ENCODE measurements at regions not wholly inside any gene's neighbourhood (a gene's known extent, or its start where the extent isn't known, plus 50 kb on each side); places are given as distances from the start of the nearest gene placed in this dataset.

DNA sequence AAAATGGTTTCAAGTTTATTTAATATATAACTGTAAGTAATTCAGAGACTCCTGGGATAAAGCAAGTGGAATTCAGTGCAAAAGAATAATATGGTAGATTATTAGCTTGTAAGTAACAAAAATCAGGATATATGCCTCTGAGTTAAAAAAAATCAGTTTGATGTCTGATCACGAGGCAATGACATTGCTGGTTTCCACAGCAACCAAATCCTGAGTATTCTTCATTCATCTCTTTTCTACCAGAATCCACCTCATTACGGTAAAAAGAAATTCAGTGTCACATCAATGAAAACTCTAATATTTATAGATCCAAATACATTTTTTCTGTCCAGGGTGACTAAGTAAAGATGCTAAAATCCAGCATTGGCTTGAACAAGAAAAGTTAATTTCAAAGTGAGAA lies 642.3 kb upstream of the TMPRSS15 start:
- Histone ChIP-seq H3K36me3 (replicated peaks; ENCODE audit: insufficient read depth, low read length) (no peaks in the 10 kb centered on the region), H3F3A (ENCODE audit: insufficient read depth, low read length) (no peaks in the 10 kb centered on the region), H3K9me2 (replicated peaks; ENCODE audit: insufficient read depth, low read length) (no peaks in the 10 kb centered on the region), H3K27me3 (replicated peaks; ENCODE audit: insufficient read depth, low read length) (no peaks in the 10 kb centered on the region), H2AFZ (ENCODE audit: low read length) (no peak overlapping the region), H3K9me3 (replicated peaks; ENCODE audit: insufficient read depth, low read length) (no peaks in the 10 kb centered on the region), H3K79me2 (ENCODE audit: low read length) (no peaks in the 10 kb centered on the region), H3K4me3 (ENCODE audit: low read length) (no peak overlapping the region), H3K4me2 (ENCODE audit: low read depth, low read length) (no peak overlapping the region), H4K20me1 (ENCODE audit: insufficient read depth, low read length) (no peaks in the 10 kb centered on the region), H3K9ac (ENCODE audit: low read length) (no peak overlapping the region), H3K27ac (ENCODE audit: low read length) (no peak overlapping the region), H3K4me1 (ENCODE audit: low read length) (no peaks in the 10 kb centered on the region)
- TF ChIP-seq, protein P1, sequence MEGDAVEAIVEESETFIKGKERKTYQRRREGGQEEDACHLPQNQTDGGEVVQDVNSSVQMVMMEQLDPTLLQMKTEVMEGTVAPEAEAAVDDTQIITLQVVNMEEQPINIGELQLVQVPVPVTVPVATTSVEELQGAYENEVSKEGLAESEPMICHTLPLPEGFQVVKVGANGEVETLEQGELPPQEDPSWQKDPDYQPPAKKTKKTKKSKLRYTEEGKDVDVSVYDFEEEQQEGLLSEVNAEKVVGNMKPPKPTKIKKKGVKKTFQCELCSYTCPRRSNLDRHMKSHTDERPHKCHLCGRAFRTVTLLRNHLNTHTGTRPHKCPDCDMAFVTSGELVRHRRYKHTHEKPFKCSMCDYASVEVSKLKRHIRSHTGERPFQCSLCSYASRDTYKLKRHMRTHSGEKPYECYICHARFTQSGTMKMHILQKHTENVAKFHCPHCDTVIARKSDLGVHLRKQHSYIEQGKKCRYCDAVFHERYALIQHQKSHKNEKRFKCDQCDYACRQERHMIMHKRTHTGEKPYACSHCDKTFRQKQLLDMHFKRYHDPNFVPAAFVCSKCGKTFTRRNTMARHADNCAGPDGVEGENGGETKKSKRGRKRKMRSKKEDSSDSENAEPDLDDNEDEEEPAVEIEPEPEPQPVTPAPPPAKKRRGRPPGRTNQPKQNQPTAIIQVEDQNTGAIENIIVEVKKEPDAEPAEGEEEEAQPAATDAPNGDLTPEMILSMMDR (IDR thresholded peaks at IDR 0.05; ENCODE audit: low read length): no peak
- TF ChIP-seq EZH2 (optimal IDR thresholded peaks at IDR 0.05; ENCODE audit: low read depth, low read length) (no peak), EZH2phosphoT487 (IDR thresholded peaks at IDR 0.05; ENCODE audit: low read length) (no peak)
- no peak for DNase-seq

GRCh38 chr21:19048098-19048672 lies 644.6 kb upstream of the TMPRSS15 start:
- TF ChIP-seq EZH2 (optimal IDR thresholded peaks at IDR 0.05; ENCODE audit: low read depth, low read length): no peak
- TF ChIP-seq EZH2phosphoT487 (IDR thresholded peaks at IDR 0.05; ENCODE audit: low read length): no peak
- TF ChIP-seq, protein P1 (IDR thresholded peaks at IDR 0.05; ENCODE audit: low read length): no peak
- Histone ChIP-seq H3K9me3 (replicated peaks; ENCODE audit: insufficient read depth, low read length) (no peaks in the 10 kb centered on the region), H3K4me2 (ENCODE audit: low read depth, low read length) (no peak overlapping the region), H2AFZ (ENCODE audit: low read length) (no peak overlapping the region), H3K4me3 (ENCODE audit: low read length) (no peak overlapping the region), H3K36me3 (replicated peaks; ENCODE audit: insufficient read depth, low read length) (no peaks in the 10 kb centered on the region), H3K9ac (ENCODE audit: low read length) (no peak overlapping the region), H3F3A (ENCODE audit: insufficient read depth, low read length) (no peaks in the 10 kb centered on the region), H3K9me2 (replicated peaks; ENCODE audit: insufficient read depth, low read length) (no peaks in the 10 kb centered on the region), H3K4me1 (ENCODE audit: low read length) (no peaks in the 10 kb centered on the region), H3K79me2 (ENCODE audit: low read length) (no peaks in the 10 kb centered on the region), H3K27me3 (replicated peaks; ENCODE audit: insufficient read depth, low read length) (no peaks in the 10 kb centered on the region), H3K27ac (ENCODE audit: low read length) (no peak overlapping the region), H4K20me1 (ENCODE audit: insufficient read depth, low read length) (no peaks in the 10 kb centered on the region)
- DNase-seq: no peak

GRCh38 chr21:19049567-19049966 lies 646.0 kb upstream of the TMPRSS15 start:
- no peak for DNase-seq
- Histone ChIP-seq H3K9me3 (replicated peaks; ENCODE audit: insufficient read depth, low read length) (no peaks in the 10 kb centered on the region), H4K20me1 (ENCODE audit: insufficient read depth, low read length) (no peaks in the 10 kb centered on the region), H3K9me2 (replicated peaks; ENCODE audit: insufficient read depth, low read length) (no peaks in the 10 kb centered on the region), H3K27ac (ENCODE audit: low read length) (no peak overlapping the region), H3K79me2 (ENCODE audit: low read length) (no peaks in the 10 kb centered on the region), H3K4me2 (ENCODE audit: low read depth, low read length) (no peak overlapping the region), H3K36me3 (replicated peaks; ENCODE audit: insufficient read depth, low read length) (no peaks in the 10 kb centered on the region), H3F3A (ENCODE audit: insufficient read depth, low read length) (no peaks in the 10 kb centered on the region), H3K4me1 (ENCODE audit: low read length) (no peaks in the 10 kb centered on the region), H2AFZ (ENCODE audit: low read length) (no peak overlapping the region), H3K4me3 (ENCODE audit: low read length) (no peak overlapping the region), H3K27me3 (replicated peaks; ENCODE audit: insufficient read depth, low read length) (no peaks in the 10 kb centered on the region), H3K9ac (ENCODE audit: low read length) (no peak overlapping the region)
- no peak for TF ChIP-seq EZH2 (optimal IDR thresholded peaks at IDR 0.05; ENCODE audit: low read depth, low read length)
- TF ChIP-seq, protein P1 (IDR thresholded peaks at IDR 0.05; ENCODE audit: low read length): no peak

Data from MM.1S (cell line).